ENCODE measurements at regions not wholly inside any gene's neighbourhood (a gene's known extent, or its start where the extent isn't known, plus 50 kb on each side); places are given as distances from the start of the nearest gene placed in this dataset.
"Not testable (repeated sequence)": the region's sequence is repeated elsewhere in the genome, so short reads cannot be mapped to it uniquely, and the experiment has no call there.

DNA sequence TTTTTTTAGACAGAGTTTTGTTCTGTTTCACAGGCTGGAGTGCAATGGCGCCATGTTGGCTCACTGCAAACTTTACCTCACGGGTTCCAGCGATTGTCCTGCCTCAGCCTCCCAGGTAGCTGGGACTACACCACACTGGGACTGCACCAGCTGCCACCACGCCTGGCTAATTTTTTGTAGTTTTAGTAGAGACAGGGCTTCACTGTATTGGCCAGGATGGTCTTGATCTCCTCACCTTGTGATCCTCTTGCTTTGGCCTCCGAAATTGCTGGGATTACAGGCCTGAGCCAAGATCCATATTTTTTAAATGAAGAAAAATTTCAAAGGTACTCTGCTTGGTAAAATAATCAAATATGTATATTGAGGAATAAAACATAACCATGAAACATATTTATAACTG, 195.8 kb upstream of the TPTE start:
- peak; percentile 33 for DNase-seq

DNA sequence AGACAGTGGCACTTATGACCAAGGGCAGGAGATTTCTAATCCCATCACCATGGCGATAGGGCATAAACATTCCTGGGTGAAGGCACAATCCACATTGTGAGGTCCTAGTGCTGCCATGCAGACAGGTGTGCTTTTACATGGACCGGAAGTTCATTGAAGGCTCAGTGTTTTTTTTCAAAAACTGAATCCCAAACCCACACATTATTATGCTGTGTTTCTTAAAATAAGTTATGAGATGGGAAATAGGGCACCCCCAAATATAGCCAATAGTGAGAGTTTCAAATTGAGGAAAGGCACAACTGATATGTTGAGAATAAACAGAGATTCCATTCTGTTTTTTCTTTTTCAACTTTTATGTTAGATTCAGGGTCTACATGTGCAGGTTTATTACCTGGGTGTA, 195.2 kb upstream of the TPTE start:
- DNase-seq, result not testable (repeated sequence)

DNA sequence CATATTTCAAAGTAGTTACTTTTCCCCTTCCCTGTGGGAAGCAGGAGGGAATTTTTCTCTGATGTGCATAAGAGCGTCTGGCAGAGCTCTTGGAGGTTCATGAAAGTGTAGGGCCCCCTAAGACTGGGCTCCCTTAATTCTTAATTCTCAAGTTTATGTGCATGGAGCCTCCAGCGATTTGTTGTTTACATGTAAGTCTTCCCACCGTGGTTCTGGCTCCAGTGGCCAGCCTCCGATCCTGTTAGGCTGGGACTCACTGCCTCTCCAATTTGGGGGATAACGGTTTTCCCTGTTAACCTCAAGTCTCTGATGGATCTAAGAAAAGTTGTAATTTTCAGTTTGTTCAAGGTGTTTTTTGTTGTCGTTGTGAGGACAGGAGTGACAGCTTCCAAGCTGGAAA, 192.7 kb upstream of the TPTE start:
- not testable (repeated sequence) for DNase-seq

DNA sequence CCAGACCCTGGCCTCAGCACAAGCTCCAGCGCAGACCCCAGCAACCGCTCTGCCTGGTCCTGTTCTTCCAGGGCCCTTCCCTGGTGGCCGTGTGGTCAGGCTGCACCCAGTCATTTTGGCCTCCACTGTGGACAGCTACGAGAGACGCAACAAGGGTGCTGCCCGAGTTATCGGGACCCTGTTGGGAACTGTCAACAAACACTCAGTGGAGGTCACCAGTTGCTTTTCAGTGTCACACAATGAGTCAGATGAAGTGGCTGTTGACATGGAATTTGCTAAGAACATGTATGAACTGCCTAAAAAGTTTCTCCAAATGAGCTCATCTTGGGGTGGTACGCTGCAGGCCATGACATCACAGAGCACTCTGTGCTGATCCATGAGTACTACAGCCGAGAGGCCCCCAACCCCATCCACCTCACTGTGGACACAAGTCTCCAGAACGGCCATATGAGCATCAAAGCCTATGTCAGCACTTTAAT, 190.7 kb upstream of the TPTE start:
- DNase-seq, result not testable (repeated sequence)

DNA sequence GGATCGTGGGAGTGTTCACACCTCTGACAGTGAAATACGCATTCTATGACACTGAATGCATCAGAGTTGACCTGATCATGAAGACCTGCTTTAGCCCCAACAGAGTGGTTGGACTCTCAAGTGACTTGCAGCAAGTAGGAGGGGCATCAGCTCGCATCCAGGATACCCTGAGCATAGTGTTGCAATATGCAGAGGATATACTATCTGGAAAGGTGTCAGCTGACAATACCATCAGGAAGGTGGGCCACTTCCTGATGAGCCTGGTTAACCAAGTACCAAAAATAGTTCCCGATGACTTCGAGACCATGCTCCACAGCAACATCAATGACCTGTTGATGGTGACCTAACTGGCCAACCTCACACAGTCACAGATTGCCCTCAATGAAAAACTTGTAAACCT, 190.2 kb upstream of the TPTE start:
- DNase-seq, result not testable (repeated sequence)

DNA sequence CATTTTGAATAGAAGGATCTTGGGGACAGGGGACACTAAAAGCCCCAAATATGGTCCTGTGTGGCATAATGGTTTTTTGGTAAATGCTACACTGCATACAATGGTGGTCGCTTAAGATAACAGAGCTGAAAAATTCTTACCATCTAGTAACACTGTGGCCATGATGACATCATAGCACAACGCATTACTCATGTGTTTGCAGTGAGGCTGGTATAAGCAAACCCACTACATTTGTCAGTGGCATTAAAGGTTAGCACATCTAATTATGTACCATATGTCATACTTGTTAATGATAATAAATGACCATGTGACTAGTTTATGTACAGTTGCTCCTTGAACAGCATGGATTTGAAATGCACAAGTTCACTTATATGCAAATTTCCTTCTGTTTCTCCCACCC, 188.4 kb upstream of the TPTE start:
- not testable (repeated sequence) for DNase-seq

DNA sequence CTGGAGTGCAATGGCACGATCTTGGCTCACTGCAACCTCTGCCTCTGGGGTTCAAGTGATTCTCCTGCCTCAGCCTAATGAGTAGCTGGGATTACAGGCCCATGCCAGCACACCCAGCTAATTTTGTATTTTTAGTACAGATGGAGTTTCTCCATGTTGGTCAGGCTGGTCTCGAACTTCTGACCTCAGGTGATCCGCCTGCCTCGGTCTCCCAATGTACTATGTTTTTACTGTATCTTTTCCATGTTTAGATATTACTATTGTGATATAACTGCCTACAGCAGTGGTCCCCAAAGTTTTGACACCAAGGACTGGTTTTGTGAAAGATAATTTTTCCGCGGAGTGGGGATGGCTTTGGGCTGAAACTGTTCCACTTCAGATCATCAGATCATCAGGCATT, 187.0 kb upstream of the TPTE start:
- DNase-seq, result not testable (repeated sequence)

DNA sequence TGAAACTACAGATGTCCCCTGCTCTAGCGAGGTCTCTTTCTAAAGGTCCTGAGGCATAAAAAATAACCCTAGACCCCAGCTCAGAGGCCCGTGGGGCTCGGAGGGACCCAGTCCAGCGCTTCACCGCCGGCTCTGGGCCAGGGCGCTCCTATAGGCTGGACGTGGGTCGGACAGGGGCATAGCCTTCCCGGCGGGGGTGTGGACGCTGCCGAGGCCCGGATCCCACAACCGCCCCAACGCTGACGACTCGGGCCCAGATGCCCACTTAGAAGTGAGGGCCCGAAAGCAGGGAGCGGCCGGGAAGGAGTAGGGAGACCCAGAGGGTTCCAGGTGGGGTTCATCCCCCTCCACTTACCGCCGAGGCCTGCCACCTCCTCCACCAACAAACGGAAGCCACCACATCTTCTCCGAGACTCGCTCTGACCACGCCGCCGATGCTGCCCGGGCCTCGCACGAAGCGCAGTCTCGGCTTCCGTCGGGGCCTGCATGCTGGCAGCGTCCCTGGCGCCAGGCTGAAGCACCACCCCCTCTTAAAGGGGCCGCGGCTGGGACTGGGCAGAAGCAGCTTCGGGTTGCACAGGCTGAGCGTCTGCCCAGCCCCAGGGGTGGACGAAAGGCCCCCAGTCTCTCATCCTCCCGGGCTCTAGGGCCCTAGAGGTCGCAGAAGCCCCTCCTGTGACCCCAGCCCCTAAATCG, 179.0 kb upstream of the TPTE start:
- not testable (repeated sequence) for DNase-seq

DNA sequence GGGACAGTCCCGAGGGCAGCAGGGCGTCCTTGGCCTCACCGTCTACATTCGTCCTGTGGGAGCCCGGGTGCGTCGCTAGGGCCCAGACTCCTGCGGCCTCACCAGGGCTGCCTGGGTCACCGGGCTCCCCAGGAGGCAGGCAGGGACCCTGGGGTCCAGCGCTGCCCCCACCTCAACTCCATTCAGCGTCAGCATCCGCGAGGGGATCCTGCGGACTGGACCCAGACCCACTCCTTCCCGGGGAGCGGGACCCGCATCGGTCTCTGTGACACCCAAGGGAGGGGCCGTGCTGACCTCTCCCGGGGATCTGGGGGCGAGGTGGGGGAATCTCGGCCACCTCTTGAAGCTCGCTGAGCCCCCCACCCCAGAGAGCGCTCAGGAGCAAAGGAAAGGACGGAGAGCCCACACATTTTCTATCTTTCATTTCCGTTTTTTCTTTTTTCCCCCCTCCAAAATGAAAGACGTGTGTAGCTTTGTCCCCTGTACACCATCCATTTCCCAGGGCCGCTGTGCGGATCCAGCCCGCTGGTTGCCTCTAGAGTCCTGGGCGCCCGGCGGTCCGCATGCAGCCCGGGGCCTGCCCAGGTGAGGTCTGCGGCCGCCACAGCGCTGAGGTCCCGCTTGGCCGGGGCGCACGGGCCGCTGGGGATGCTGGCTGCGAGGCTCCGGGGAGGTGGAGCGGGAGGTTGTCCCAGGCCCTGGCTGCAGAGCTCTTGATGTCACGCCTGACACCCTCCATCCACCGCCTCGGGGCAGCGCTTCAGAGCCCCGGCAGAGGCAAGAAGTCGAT, 178.0 kb upstream of the TPTE start:
- not testable (repeated sequence) for DNase-seq

DNA sequence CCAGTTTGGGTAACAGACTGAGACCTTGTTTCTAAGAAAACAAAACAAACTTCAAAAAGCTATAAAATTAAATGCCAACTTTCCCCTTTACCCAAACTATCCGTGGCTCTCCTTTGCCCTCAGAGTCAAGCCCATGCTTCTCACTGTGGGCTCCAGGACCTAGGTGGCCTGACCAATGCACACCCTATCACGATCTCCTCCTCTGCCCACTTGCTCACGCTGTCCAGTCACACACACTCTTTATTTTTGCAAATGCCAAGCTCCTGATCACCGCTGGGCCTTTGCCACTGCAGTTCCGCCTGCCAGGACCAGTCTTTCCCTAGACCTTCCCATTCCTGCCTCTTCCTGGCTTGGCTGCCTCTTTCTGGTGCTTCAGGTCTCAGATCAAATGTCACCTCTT, 177.1 kb upstream of the TPTE start:
- not testable (repeated sequence) for DNase-seq

DNA sequence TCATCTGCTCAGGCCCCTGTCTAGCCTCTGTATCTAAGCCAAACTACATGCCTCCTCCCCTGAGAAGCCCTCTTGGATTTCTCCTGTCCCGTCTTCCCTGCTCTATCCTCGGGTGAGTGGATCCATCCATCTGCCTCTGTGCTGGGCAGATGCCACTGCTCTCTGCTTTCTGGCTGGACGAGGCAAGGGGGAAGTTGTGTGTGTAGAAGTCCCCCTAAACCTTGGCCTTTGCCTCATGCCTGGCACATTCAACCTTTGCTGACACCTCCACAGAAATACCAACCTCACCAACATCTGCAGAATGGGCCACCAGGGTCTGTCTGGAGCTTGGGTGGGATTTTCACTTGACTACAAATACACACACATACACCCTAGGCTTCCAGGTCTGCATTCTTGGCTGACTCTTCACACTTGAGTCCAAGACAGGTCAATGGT, 176.2 kb upstream of the TPTE start:
- DNase-seq, result not testable (repeated sequence)

DNA sequence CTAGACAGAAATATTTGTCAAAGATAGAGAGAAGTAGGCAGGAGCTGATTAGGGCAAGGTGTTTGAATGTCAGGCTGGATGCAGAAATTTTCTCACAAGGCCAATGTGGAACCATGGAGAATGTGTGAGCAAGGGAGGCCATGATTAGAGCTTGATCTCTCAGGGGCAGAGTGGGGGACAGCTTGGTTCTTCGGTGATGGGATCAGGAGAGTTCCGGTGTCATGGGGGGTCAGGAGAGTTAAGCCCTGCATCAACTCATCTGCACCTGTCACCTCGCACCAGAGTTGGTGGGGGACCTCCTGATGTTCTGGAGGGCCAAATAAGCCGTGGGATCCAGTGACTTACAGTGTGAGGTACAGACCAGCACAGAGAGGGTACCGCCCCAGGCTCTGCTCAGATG, 175.1 kb upstream of the TPTE start:
- DNase-seq, result not testable (repeated sequence)

DNA sequence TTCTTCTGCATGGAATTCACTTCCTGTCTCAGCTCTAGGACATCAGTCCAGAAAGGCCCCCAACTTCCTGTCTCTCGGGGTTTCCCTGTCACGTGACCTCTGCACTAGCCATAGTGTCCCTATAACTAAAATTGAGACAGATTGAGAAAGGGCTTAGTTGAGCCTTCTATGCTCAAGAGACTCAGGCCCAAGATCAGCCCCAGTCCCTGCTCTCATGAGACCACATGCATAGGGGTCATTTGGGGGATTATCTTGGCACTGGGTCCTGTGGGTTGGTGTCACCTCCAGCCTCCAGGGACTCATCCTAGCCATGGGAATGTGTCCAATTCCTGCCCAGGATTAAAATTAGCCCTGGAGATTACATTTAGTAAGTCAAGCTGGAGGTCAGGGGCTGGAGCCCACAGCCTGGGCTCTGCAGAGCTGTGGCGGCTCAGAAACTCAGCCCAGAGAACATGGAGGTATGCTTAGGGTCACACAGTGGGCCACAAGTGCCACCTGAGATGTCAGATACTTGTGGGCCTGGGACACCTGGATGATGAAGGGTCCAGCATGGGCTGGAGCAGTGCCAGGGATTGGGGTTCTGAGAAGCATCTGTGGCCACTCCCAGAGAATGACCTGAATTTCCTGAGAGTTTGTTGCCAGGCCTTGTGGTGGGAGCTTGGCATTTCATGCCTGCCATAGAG, 174.3 kb upstream of the TPTE start:
- not testable (repeated sequence) for DNase-seq

DNA sequence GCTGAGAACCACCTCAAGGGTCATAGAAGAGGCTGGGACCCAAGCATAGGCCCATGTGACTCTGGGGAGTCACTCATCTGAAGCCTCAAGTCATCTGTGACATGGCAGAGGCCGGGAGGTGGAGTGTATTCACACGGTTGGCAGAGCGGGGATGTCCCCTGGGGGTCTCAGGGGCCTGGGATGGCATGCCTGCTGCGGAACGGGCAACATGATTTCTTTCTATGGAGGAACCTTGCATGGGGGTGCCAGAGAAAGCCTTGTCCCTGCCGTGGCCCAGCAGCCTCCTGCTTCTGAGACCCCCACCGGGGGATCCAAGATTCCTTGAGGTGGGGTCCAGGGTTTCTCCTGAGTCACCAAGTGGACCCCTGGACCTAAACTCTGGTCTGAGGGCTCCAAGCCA, 173.7 kb upstream of the TPTE start:
- not testable (repeated sequence) for DNase-seq

DNA sequence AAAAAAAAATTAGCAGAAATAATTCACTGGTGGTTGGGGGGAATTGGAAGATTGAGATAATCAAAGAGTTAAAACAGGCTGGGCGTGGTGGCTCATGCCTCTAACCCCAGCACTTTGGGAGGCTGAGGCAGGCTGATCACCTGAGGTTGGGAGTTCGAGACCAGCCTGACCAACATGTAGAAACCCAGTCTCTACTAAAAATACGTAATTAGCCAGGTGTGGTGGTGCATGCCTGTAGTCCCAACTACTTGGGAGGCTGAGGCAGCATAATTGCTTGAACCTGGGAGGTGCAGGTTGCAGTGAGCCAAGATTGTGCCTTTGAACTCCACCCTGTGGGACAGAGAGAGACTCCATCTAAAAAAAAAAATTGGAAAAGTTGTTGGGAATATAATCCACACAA, 173.2 kb upstream of the TPTE start:
- DNase-seq, result not testable (repeated sequence)

DNA sequence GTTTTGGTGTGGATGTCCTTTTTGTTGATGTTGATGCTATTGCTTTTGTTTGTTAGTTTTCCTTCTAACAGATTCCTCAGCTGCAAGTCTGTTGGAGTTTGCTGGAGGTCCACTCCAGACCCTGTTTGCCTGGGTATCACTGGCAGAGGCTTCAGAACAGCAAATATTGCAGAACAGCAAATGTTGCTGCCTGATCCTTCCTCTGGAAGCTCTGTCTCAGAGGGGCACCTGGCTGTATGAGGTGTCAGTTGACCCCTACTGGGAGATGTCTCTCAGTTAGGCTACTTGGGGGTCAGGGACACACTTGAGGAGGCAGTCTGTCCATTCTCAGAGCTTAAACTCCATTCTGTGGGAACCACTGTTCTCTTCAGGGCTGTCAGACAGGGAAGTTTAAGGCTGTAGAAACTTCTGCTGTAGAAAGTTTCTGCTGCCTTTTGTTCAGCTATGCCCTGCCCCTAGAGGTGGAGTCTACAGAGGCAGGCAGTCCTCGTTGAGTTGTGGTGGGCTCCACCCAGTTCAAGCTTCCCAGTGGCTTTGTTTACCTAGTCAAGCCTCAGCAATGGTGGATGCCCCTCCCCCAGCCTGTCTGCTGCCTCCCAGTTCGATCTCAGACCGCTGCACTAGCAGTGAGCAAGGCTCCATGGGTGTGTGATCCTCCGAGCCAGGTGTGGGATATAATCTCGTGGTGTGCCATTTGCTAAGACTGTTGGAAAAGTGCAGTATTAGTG, 166.4 kb upstream of the TPTE start:
- DNase-seq, result not testable (repeated sequence)

DNA sequence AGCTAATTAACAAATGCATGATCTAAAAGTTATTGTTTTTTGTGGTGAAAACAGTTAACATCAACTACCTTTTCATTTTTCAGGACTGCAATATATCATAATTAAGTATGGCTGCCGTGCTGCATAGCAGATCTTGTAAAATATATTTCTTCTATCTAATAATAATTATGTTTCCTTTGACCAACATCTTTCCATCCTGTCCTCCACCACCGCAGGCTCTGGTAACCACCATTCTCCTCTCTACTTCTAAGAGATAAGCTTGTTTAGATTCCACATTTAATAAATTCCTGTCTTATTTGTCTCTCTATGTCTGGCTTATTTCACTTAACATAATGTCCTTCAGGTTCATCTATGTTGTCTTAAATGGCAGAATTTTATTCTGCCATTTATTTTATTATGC, 162.3 kb upstream of the TPTE start:
- not testable (repeated sequence) for DNase-seq

DNA sequence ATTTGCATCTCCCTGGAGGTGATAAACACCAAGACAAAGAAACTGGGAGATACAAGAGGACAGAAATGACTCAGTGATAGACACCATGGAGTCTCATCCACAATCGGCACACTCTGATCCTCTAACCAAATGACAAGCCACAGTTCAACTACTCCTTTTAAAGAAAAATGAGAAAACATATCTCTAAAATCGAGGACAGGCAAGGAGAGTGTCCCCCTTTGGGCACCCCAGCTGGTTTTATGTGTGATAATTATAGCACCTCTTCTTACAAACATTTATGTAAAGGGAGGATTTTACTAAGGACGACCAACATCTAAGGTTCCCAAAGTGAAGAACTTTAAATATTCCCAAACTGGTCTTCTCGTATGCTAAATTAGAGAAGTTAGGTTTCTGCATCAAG, 161.5 kb upstream of the TPTE start:
- not testable (repeated sequence) for DNase-seq

DNA sequence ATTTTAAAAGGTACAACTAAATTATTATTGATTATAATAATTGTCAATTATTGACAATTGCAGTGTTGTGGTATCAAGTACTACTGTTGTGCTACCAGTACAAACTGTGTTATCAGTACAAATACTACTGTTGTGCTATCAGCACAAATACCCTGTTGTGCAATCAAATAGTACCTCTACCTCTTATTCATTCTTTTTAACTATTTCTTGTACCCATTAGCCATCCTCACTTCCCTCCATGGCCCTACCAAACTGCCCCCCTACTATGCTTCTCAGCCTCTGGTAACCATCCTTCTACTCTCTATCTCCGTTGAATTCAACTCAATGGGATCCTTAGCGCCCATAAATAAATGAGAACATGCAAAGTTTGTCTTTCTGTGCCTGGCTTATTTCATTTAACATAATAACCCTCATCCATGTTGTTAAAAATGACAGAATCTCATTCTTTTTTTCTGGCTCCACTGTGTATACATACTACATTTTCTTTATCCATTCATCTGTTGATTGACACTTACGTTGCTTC, 160.1 kb upstream of the TPTE start:
- not testable (repeated sequence) for DNase-seq

DNA sequence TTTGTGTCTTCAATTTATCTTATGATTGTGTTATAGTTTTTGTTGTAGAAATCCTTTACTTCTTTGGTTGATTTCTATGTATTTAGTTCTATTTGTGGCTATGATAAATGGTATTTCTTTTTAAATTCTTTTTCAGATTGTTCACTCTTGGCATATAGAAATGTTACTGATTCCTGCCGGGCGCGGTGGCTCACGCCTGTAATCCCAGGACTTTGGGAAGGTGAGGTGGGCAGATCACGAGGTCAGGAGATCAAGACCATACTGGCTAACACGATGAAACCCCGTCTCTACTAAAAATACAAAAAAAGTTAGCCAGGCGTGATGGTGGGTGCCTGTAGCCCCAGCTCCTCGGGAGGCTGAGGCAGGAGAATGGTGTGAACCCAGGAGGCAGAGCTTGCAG, 158.6 kb upstream of the TPTE start:
- DNase-seq, result not testable (repeated sequence)

DNA sequence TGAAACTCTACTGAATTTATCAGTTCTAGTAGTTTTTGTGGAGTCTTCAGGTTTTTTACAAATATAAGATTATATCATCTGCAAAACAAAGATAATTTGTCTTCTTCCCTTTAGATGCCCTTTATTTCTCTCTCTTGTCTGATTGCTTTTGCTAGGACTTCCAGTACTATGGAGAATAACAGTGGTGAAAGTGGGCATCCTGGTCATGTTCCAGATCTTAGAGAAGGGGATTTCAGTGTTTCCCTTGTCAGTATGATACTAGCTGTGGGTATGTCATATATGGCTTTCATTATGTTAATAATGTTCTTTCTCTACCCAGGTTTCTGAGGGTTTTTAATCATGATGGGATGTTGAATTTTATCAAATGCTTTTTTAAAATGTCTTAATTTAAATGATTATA, 158.1 kb upstream of the TPTE start:
- not testable (repeated sequence) for DNase-seq

DNA sequence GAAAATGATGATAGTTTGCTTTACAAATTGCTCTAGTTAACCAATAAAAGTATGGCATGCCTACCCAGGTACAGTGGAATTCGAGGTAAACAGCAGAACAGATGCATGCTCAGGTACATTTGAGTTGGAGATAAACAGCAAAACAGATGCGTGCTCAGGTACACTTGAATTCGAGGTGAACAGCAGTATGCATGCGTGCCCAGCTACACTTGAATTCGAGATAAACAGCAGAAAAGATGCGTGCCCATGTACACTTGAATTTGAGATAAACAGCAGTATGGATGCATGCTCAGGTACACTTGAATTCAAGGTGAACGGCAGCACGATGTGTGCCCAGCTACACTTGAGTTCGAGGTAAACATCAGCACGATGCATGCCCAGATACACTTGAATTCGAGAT, 155.2 kb upstream of the TPTE start:
- DNase-seq, result not testable (repeated sequence)

DNA sequence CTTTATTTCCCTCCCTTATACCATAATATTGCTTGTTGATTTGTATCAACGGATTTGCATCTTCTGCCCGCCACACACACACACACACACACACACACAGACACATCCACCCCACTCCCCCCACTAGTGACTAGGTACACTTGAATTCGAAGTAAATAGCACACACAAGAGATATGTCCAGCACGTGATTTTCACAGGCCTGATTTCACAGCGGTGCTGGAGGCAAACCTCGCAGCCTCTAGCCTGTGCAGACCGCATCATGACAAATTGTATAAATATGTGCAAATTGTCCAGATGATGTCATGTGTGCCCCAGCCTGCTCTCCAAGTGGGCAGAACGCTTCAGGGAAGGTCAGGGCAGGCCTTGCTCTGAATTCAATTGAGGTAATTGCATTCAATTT, 153.8 kb upstream of the TPTE start:
- not testable (repeated sequence) for DNase-seq

Measured in activated CD4-positive, alpha-beta T cell treated with anti-CD3 and anti-CD28 coated beads for 48 hours (primary cell).